Left ventricle myocardium inferior (tissue), 1 donor: ENCODE measurements at regions not wholly inside any gene's neighbourhood (a gene's known extent, or its start where the extent isn't known, plus 50 kb on each side); places are given as distances from the start of the nearest gene placed in this dataset.

Source experiments
- DNase-seq: peaks from one replicate; pipeline ENCODE4 v3.0.0-alpha.2; 2020
- H3K27ac ChIP-seq: fragments of 200-600 bp; replicated peaks from 2 replicates; pipeline ENCODE4 v1.8.0; 2021
- H3K27me3 ChIP-seq: fragments of 200-600 bp; 2 replicates; pipeline ENCODE4 v1.8.0; 2021; ENCODE audit warnings: low read depth
- H3K36me3 ChIP-seq: fragments of 200-600 bp; 2 replicates; pipeline ENCODE4 v1.8.0; 2021
- H3K4me1 ChIP-seq: fragments of 200-600 bp; 2 replicates; pipeline ENCODE4 v1.8.0; 2021
- H3K4me3 ChIP-seq: fragments of 200-600 bp; 2 replicates; pipeline ENCODE4 v1.8.0; 2021; ENCODE audit warnings: mild to moderate bottlenecking, moderate library complexity
- H3K9me3 ChIP-seq: fragments of 200-600 bp; replicated peaks from 2 replicates; pipeline ENCODE4 v1.8.0; 2021
- intact Hi-C: fragments of 100-400 bp; cut with micrococcal nuclease; formaldehyde crosslinking; loops from one replicate; pipeline ENCODE4 v1.11.0; 2022
- TF ChIP-seq, protein P1 (sequence below): fragments of 200-600 bp; IDR thresholded peaks from 2 replicates; pipeline ENCODE4 v1.8.0; 2021; ENCODE audit warnings: antibody characterized with exemption, mild to moderate bottlenecking, borderline replicate concordance
- donor health status: DM: no; HTN: yes; CAD: no; lungs with severe emphysema.

DNA sequence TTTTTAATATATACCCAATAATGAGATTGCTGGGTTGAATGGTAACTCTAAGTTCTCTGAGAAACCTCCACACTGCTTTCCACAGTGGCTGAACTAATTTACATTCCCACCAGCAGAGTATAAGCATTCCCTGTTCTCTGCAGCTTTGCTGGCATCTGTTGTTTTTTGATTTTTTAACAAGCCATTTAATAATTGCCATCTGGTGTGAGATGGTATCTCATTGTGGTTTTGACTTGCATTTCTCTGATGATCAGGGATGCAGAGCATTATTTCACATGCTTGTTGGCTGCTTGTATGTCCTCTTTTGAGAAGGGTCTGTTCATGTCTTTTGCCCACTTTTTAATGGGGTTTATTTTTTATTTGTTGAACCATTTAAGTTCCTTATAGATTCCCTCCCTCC lies 75.0 kb upstream of the EPHB3 start:
- Histone ChIP-seq H3K36me3 (no peaks in the 10 kb centered on the region), H3K4me1 (no peaks in the 10 kb centered on the region), H3K4me3 (no peak overlapping the region), H3K27me3 (peaks cover 67% of the 10 kb centered on the region), H3K9me3 (no peaks in the 10 kb centered on the region), H3K27ac (no peak overlapping the region)
- TF ChIP-seq, protein P1, sequence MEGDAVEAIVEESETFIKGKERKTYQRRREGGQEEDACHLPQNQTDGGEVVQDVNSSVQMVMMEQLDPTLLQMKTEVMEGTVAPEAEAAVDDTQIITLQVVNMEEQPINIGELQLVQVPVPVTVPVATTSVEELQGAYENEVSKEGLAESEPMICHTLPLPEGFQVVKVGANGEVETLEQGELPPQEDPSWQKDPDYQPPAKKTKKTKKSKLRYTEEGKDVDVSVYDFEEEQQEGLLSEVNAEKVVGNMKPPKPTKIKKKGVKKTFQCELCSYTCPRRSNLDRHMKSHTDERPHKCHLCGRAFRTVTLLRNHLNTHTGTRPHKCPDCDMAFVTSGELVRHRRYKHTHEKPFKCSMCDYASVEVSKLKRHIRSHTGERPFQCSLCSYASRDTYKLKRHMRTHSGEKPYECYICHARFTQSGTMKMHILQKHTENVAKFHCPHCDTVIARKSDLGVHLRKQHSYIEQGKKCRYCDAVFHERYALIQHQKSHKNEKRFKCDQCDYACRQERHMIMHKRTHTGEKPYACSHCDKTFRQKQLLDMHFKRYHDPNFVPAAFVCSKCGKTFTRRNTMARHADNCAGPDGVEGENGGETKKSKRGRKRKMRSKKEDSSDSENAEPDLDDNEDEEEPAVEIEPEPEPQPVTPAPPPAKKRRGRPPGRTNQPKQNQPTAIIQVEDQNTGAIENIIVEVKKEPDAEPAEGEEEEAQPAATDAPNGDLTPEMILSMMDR: no peak
- intact Hi-C loops: no loop called here
- no peak for DNase-seq

DNA sequence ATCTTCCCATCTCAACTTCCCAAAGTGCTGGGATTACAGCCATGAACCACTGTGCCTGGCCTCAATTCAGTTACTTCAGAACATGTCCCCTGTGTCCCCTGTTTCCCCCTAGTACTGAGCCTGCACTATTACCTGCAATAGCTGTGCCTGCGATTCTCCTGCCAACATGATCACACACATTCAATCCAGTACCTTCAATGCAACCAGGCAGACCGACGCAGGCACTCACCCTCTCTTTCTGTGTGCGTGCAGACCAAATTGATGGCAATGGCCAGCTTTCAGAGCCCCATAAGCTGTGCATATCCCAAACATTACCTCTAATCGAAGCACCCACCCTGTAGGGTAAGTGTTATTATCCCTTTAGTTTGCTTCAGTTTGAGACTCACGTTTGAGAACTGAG lies 73.0 kb upstream of the EPHB3 start:
- Histone ChIP-seq H3K27ac (no peak overlapping the region), H3K36me3 (no peaks in the 10 kb centered on the region), H3K27me3 (peaks cover 72% of the 10 kb centered on the region), H3K4me3 (no peak overlapping the region), H3K4me1 (peaks cover 6% of the 10 kb centered on the region), H3K9me3 (no peaks in the 10 kb centered on the region)
- intact Hi-C loops: no loop called here
- DNase-seq: no peak
- TF ChIP-seq, protein P1: no peak

DNA sequence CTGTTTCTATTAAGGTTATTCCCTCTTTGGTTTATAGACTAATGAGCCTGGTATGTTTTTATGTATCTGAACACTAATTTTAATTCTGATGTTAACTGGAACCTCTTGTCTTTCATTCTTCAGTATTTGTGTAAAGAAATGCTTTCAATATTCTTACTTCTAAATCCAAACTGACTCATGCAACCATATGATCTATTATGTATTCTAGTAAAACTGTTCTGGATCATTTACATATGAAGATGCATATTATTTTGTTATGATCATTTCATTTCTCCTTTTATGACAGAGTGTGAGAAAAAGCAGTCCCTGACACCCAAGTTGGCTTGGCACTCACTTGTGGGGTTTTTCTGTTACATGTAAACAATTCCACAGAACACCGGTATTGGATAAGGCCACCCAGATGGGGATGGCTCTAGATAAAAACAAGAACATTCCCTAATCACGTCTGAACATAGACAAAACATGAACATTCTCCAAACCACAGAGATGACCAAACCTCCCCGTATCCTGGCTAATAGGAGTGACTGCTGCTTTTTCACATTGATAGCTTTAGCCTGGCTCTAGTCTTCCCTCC lies 72.2 kb upstream of the EPHB3 start:
- intact Hi-C loops: no loop called here
- Histone ChIP-seq H3K27ac (no peak overlapping the region), H3K4me1 (peaks cover 6% of the 10 kb centered on the region), H3K36me3 (no peaks in the 10 kb centered on the region), H3K27me3 (peaks cover 76% of the 10 kb centered on the region), H3K9me3 (no peaks in the 10 kb centered on the region), H3K4me3 (no peak overlapping the region)
- no peak for DNase-seq
- TF ChIP-seq, protein P1: no peak

DNA sequence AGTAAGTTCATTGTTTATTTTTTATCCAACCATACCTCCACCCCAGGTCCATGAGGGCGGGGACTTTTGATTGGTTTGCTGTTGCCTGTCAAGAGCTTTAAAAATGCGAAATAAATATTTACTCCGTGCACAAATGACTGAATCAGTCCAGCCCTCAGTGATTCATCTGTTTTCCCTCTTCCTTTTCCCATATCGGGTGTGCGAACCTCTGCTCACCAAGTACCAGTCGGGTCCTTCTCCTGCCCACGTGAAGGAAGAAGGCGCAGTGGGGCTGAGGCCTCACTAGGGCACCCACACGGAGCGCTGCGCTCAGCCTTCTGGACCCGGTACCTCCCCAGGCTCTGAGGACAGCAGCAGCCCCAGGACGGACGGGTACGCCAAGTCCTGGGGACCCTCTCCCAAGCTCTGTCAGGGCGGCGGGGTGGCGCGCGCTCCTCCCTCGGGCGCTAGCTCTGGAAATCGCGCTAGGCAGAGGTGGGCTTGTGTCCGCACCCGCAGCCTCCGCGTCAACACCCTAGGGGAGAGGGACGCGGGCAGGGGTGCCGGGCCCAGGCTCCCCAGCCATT lies 70.5 kb upstream of the EPHB3 start:
- no peak overlapping the region for H3K4me3 ChIP-seq
- intact Hi-C loops: no loop called here
- H3K9me3 ChIP-seq: no peaks in the 10 kb centered on the region
- no peak for DNase-seq
- H3K27ac ChIP-seq: no peak overlapping the region
- H3K36me3 ChIP-seq: no peaks in the 10 kb centered on the region
- peaks cover 94% of the 10 kb centered on the region for H3K27me3 ChIP-seq
- TF ChIP-seq, protein P1: no peak
- H3K4me1 ChIP-seq: peaks cover 6% of the 10 kb centered on the region

DNA sequence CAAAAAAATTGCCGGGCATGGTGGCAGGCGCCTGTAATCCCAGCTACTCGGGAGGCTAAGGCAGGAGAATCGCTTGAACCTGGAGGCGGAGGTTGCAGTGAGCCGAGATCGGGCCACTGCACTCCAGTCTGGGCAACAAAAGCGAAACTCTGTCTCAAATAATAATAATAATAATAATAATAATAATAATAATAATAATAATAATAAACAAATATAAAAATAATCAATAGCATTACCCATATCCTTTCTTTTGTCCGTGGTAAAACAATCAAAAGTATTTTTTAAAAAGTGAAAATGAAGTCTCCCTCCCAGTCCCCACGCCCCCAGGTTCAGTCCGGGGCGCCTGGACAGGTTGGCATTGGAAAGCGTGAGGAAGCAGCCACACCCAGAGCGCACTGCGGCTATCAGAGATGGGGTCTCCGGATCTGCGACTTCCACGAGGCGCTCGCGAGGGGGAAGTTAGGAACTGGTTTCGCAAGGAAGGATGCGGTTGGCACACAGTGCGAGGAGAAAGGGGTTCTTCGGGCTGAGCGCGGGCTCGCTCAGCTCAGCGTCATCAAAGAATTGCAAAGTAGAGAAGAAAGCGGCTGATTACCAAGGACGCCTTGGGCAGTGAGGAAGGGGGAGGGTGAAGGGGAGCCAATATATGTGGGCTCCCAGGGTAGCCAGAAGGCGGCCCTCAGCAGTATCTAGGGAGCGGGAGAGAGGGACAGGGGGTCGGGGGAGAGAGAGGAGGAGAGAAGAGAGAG lies 69.5 kb upstream of the EPHB3 start:
- intact Hi-C loops: no loop called here
- Histone ChIP-seq H3K4me1 (peaks cover 6% of the 10 kb centered on the region), H3K36me3 (no peaks in the 10 kb centered on the region), H3K4me3 (peak overlapping the region; percentile 30), H3K9me3 (no peaks in the 10 kb centered on the region), H3K27ac (no peak overlapping the region), H3K27me3 (peaks cover 98% of the 10 kb centered on the region)
- TF ChIP-seq, protein P1: no peak
- DNase-seq: peak; percentile 33
